Natural killer cell (primary cell): ENCODE measurements at regions not wholly inside any gene's neighbourhood (a gene's known extent, or its start where the extent isn't known, plus 50 kb on each side); places are given as distances from the start of the nearest gene placed in this dataset.

Experiments used
- ATAC-seq, 3 donors: fragments of 150-1000 bp in 2 of 3; fragments of 200-7000 bp in 1 of 3; cut with Tn5 transposase; 1 replicate in 1 of 3; 2 replicates in 2 of 3; pipeline ENCODE4 v1.10.0; 2021; ENCODE audit warnings: mild to moderate bottlenecking in 2 of 3, moderate library complexity in 2 of 3
- DNase-seq, 2 donors: peaks; one replicate each; pipeline versions ENCODE4 v3.0.0 to v3.0.0-alpha.2; 2013 to 2021; ENCODE audit warnings: mixed read lengths in 1 of 2
- H3K27ac ChIP-seq: one replicate; pipeline ENCODE4 v1.5.1; 2013; ENCODE audit warnings: mild to moderate bottlenecking, low read length
- H3K27me3 ChIP-seq: one replicate; pipeline ENCODE4 v1.6.1; 2013; ENCODE audit warnings: low read length; ENCODE audit not compliant: control insufficient read depth, insufficient read depth
- H3K36me3 ChIP-seq: one replicate; pipeline ENCODE4 v1.6.1; 2013; ENCODE audit warnings: low read length; ENCODE audit not compliant: control insufficient read depth, insufficient read depth
- H3K4me1 ChIP-seq: one replicate; pipeline ENCODE4 v1.6.1; 2013; ENCODE audit warnings: low read length; ENCODE audit not compliant: control insufficient read depth, insufficient read depth
- H3K4me3 ChIP-seq: one replicate; pipeline ENCODE4 v1.5.1; 2013; ENCODE audit warnings: low read length
- H3K9me3 ChIP-seq: one replicate; pipeline ENCODE4 v1.6.1; 2013; ENCODE audit warnings: low read length; ENCODE audit not compliant: control insufficient read depth, insufficient read depth
- H3K27ac Mint-ChIP-seq, 2 donors: one replicate each; pipeline ENCODE4 v1.8.0; 2022; ENCODE audit warnings: mild to moderate bottlenecking in 2 of 2, mixed read lengths in 2 of 2, moderate library complexity in 1 of 2
- H3K27me3 Mint-ChIP-seq, 2 donors: one replicate each; pipeline ENCODE4 v1.8.0; 2022; ENCODE audit warnings: low read depth in 2 of 2, mixed read lengths in 2 of 2
- H3K36me3 Mint-ChIP-seq: one replicate; pipeline ENCODE4 v1.8.0; 2022; ENCODE audit warnings: mixed read lengths
- H3K4me1 Mint-ChIP-seq, 2 donors: one replicate each; pipeline ENCODE4 v1.8.0; 2022; ENCODE audit warnings: mixed read lengths in 2 of 2
- H3K4me3 Mint-ChIP-seq: one replicate; pipeline ENCODE4 v1.8.0; 2022; ENCODE audit warnings: mild to moderate bottlenecking, moderate library complexity, mixed read lengths
- H3K9me3 Mint-ChIP-seq, 2 donors: one replicate each; pipeline ENCODE4 v1.8.0; 2022; ENCODE audit warnings: mixed read lengths in 2 of 2
- WGBS: methylation state at CpG from one replicate; pipeline ENCODE4 v1.1.7; 2013; ENCODE audit warnings: missing lambda C conversion rate; ENCODE audit not compliant: insufficient coverage; 5-methylcytosine and 5-hydroxymethylcytosine counted together
- intact Hi-C: fragments of 100-400 bp; cut with micrococcal nuclease; formaldehyde crosslinking; loops from one replicate; pipeline ENCODE4 v1.14.2; 2022
- TF ChIP-seq, protein P1 (sequence below): fragments of 200-600 bp; IDR thresholded peaks from one replicate; pipeline ENCODE4 v1.8.0; 2022; ENCODE audit warnings: antibody characterized with exemption

- TF ChIP-seq, protein P1, sequence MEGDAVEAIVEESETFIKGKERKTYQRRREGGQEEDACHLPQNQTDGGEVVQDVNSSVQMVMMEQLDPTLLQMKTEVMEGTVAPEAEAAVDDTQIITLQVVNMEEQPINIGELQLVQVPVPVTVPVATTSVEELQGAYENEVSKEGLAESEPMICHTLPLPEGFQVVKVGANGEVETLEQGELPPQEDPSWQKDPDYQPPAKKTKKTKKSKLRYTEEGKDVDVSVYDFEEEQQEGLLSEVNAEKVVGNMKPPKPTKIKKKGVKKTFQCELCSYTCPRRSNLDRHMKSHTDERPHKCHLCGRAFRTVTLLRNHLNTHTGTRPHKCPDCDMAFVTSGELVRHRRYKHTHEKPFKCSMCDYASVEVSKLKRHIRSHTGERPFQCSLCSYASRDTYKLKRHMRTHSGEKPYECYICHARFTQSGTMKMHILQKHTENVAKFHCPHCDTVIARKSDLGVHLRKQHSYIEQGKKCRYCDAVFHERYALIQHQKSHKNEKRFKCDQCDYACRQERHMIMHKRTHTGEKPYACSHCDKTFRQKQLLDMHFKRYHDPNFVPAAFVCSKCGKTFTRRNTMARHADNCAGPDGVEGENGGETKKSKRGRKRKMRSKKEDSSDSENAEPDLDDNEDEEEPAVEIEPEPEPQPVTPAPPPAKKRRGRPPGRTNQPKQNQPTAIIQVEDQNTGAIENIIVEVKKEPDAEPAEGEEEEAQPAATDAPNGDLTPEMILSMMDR: no peak
These were observed 51.8 kb downstream of the POM121L12 start for GRCh38 chr7:53087274-53087673.

DNA sequence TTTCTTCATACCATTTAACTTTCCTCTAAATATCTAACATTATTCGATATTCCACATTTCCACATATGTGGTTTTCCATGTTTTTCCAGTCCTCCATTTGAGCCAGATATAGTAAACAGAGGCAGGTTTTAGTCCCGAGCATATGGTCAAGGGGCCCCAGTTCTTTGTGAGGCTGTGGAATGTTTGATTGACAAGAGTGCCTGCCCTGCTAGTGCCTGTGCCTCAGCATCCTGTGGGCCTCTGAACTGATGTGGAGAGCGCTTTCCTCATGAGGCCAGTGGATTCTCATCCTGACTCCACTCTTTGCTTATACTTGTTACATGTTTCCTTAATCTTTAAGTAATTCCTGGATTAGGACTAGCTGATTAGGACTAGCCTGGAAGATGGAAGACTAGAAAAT is 58.8 kb downstream of the POM121L12 start:
- Histone ChIP-seq H3K27me3 (no peaks in the 10 kb centered on the region), H3K9me3 (peaks cover 6% of the 10 kb centered on the region), H3K4me3 (no peak overlapping the region), H3K27ac (no peak overlapping the region), H3K4me1 (no peaks in the 10 kb centered on the region), H3K36me3 (no peaks in the 10 kb centered on the region)
- H3K4me3 Mint-ChIP-seq: no peak overlapping the region
- H3K27ac Mint-ChIP-seq: no peak overlapping the region
- no peak for ATAC-seq
- intact Hi-C loops: no loop called here
- H3K9me3 Mint-ChIP-seq: peaks cover 11 to 22% of the 10 kb centered on the region in 2 donors
- H3K27me3 Mint-ChIP-seq: no peaks in the 10 kb centered on the region
- 78% methylated on average over 3 of the region's 3 CpGs for WGBS
- peaks cover 18% of the 10 kb centered on the region for H3K36me3 Mint-ChIP-seq
- H3K4me1 Mint-ChIP-seq: no peaks in the 10 kb centered on the region
- no peak for DNase-seq
- TF ChIP-seq, protein P1: no peak

More at GRCh38 chr7:53087274-53087673, 51.8 kb downstream of the POM121L12 start:
- Histone ChIP-seq H3K36me3 (no peaks in the 10 kb centered on the region), H3K27ac (no peak overlapping the region), H3K4me3 (no peak overlapping the region), H3K4me1 (no peaks in the 10 kb centered on the region), H3K9me3 (peaks cover 13% of the 10 kb centered on the region), H3K27me3 (no peaks in the 10 kb centered on the region)
- Mint-ChIP-seq H3K36me3 (peaks cover 15% of the 10 kb centered on the region), H3K27me3 (no peaks in the 10 kb centered on the region), H3K4me1 (no peaks in the 10 kb centered on the region), H3K27ac (no peak overlapping the region), H3K9me3 (peaks cover 15 to 20% of the 10 kb centered on the region in 2 donors), H3K4me3 (no peak overlapping the region)
- intact Hi-C loops: no loop called here
- WGBS: 92% methylated on average over 17 of the region's 17 CpGs
- DNase-seq: no peak
- ATAC-seq: no peak

DNA sequence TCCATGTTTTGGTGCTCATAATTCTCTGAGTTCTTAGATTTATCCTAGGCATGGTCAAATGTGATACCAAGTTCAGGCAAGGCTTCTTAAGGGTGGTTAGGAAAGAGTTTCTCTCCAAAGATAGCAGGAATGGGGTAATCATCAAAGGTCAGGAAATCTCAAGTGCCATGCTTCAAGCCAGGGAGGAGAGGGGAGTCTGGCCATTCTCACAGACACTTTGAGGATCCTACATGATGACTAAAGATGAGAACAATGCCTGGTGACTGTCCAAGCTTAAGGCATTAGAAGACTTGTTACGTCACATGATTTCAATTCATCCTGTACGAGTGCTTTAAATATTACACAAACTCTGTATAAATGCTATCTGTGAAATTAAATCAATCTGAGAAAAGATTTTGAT is 59.4 kb downstream of the POM121L12 start:
- intact Hi-C loops: no loop called here
- Mint-ChIP-seq H3K9me3 (peaks cover 8 to 20% of the 10 kb centered on the region in 2 donors), H3K36me3 (peaks cover 13% of the 10 kb centered on the region), H3K27me3 (no peaks in the 10 kb centered on the region), H3K27ac (no peak overlapping the region), H3K4me1 (no peaks in the 10 kb centered on the region), H3K4me3 (no peak overlapping the region)
- DNase-seq (no peak), ATAC-seq (no peak)
- 90% methylated on average over 2 of the region's 2 CpGs for WGBS
- TF ChIP-seq, protein P1: no peak
- no peaks in the 10 kb centered on the region for H3K36me3 ChIP-seq
- H3K9me3 ChIP-seq: peaks cover 9% of the 10 kb centered on the region
- H3K27ac ChIP-seq: no peak overlapping the region
- H3K4me3 ChIP-seq: no peak overlapping the region
- no peaks in the 10 kb centered on the region for H3K4me1 ChIP-seq
- no peaks in the 10 kb centered on the region for H3K27me3 ChIP-seq

DNA sequence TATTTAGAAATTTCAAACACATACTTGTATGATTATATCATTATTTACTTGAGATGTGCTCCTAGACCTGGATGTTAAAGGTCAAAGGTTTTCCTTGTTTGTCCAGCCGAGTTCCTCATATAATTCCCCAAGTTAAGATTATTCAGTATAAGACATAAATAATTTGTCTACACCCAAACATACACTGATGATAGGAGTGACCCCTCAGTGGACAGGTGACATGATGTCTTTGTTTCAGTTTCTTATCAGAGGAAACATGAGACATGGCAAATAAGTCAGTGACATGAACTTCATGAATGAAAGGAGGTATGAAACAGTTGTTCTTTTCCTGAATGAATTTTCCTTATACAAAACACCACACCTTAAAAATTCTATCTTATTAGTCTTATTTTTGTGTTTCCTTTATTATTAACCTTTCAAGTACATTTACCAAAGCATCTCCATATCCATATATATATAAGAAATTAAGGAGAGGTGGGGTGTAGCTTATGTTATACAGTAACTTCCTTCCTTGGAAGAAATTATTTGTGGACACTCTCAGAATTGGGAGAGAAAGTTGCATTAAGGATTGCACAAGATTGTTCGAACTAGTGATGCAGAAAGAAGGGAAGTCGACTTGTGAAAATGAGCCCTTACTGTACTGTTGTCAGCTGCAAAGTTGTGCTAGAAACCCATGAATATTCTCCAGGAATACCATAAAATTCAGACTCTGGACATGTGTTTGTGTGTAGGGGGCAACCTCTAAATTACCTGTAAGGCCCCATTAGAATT is 60.5 kb downstream of the POM121L12 start:
- 27% methylated on average over 2 of the region's 3 CpGs for WGBS
- Histone ChIP-seq H3K4me3 (no peak overlapping the region), H3K9me3 (peaks cover 12% of the 10 kb centered on the region), H3K36me3 (no peaks in the 10 kb centered on the region), H3K27me3 (no peaks in the 10 kb centered on the region), H3K27ac (no peak overlapping the region), H3K4me1 (no peaks in the 10 kb centered on the region)
- no peaks in the 10 kb centered on the region for H3K27me3 Mint-ChIP-seq
- peaks cover 8 to 24% of the 10 kb centered on the region in 2 donors for H3K9me3 Mint-ChIP-seq
- ATAC-seq (no peak), DNase-seq (no peak)
- H3K27ac Mint-ChIP-seq: no peak overlapping the region
- TF ChIP-seq, protein P1: no peak
- no peak overlapping the region for H3K4me3 Mint-ChIP-seq
- no peaks in the 10 kb centered on the region for H3K4me1 Mint-ChIP-seq
- intact Hi-C loops: no loop called here
- peaks cover 19% of the 10 kb centered on the region for H3K36me3 Mint-ChIP-seq
